GM12873 (cell line): ENCODE measurements at regions not wholly inside any gene's neighbourhood (a gene's known extent, or its start where the extent isn't known, plus 50 kb on each side); places are given as distances from the start of the nearest gene placed in this dataset.

Source experiments
- CTCF ChIP-seq: IDR thresholded peaks from 2 replicates; pipeline ENCODE4 v1.5.1; 2012; ENCODE audit warnings: low read depth, mild to moderate bottlenecking, moderate library complexity, low read length, control low read depth; ENCODE audit not compliant: insufficient read depth; ENCODE audit errors: missing control alignments

- no peak for TF ChIP-seq CTCF
These were observed 53.8 kb upstream of the LYPLAL1 start for GRCh38 chr1:219119839-219120238.

- no peak for TF ChIP-seq CTCF
These were observed 52.8 kb upstream of the LYPLAL1 start for GRCh38 chr1:219120624-219121544.

- no peak for TF ChIP-seq CTCF
These were observed 52.0 kb upstream of the LYPLAL1 start for GRCh38 chr1:219121679-219122078.

- no peak for TF ChIP-seq CTCF
These were observed 50.6 kb upstream of the LYPLAL1 start for GRCh38 chr1:219123036-219123435.
